ENCODE measurements at regions not wholly inside any gene's neighbourhood (a gene's known extent, or its start where the extent isn't known, plus 50 kb on each side); places are given as distances from the start of the nearest gene placed in this dataset.
A peak's percentile ranks its signal among the peaks of the same experiment; 100 is the strongest.

- Mint-ChIP-seq H3K36me3 (ENCODE audit: insufficient read depth, unreplicated experiment) (no peaks in the 10 kb centered on the region), H3K4me1 (ENCODE audit: insufficient read depth, unreplicated experiment) (peaks cover 12% of the 10 kb centered on the region), H3K27ac (ENCODE audit: low read depth, unreplicated experiment) (no peak overlapping the region), H3K9me3 (ENCODE audit: unreplicated experiment) (no peaks in the 10 kb centered on the region), H3K27me3 (ENCODE audit: insufficient read depth, unreplicated experiment) (no peaks in the 10 kb centered on the region), H3K4me3 (ENCODE audit: unreplicated experiment) (no peak overlapping the region)
- ChIA-PET CTCF (interaction anchor here (0.6 to 1.5 kb wide), 2 partner anchors 11 to 16 kb away, joined by 3 to 5 read pairs; no protein-coding TSS in a partner anchor), POLR2A (no interaction called here)
- TF ChIP-seq, protein P1, sequence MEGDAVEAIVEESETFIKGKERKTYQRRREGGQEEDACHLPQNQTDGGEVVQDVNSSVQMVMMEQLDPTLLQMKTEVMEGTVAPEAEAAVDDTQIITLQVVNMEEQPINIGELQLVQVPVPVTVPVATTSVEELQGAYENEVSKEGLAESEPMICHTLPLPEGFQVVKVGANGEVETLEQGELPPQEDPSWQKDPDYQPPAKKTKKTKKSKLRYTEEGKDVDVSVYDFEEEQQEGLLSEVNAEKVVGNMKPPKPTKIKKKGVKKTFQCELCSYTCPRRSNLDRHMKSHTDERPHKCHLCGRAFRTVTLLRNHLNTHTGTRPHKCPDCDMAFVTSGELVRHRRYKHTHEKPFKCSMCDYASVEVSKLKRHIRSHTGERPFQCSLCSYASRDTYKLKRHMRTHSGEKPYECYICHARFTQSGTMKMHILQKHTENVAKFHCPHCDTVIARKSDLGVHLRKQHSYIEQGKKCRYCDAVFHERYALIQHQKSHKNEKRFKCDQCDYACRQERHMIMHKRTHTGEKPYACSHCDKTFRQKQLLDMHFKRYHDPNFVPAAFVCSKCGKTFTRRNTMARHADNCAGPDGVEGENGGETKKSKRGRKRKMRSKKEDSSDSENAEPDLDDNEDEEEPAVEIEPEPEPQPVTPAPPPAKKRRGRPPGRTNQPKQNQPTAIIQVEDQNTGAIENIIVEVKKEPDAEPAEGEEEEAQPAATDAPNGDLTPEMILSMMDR (IDR thresholded peaks at IDR 0.05; ENCODE audit: unreplicated experiment) = no peak
- no TSS peak for BruUV-seq (replicated peaks)
- DNase-seq (ENCODE audit: unreplicated experiment) = no peak
- intact Hi-C loops (cut with micrococcal nuclease) = no loop called here
Measured at GRCh38 chr12:45658020-45658419, 71.5 kb upstream of the ARID2 start.

DNA sequence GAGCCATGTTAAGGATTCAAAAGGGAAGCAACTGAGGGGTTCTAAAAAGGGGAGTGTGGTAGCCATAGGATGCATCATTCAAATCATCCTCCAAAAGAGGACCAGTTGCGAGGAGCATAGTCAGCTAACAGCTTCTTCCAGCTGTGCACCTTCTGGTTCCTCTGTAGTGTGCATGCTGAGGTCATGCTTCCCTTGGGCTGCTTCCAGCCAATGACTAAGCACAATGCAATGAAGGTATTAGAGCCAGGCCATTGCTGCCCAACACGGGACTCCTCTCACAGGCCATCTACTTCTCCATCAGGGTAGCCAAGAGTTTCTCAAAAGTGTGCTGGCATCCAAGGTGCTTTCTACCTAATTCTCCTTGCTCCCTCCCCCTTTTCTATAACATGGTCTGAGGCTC is 69.2 kb upstream of the ARID2 start:
- POLR2A ChIA-PET = interaction anchor here (1.3 kb wide), 1 partner anchor 9 kb away, joined by 4 read pairs; no protein-coding TSS in a partner anchor
- Mint-ChIP-seq H3K36me3 (ENCODE audit: insufficient read depth, unreplicated experiment) (no peaks in the 10 kb centered on the region), H3K27me3 (ENCODE audit: insufficient read depth, unreplicated experiment) (no peaks in the 10 kb centered on the region), H3K4me3 (ENCODE audit: unreplicated experiment) (no peak overlapping the region), H3K27ac (ENCODE audit: low read depth, unreplicated experiment) (no peak overlapping the region), H3K4me1 (ENCODE audit: insufficient read depth, unreplicated experiment) (peaks cover 12% of the 10 kb centered on the region), H3K9me3 (ENCODE audit: unreplicated experiment) (no peaks in the 10 kb centered on the region)
- CTCF ChIA-PET = interaction anchor here (0.6 to 1.4 kb wide), 2 partner anchors 14 to 1446 kb away, joined by 3 to 7 read pairs; no protein-coding TSS in a partner anchor
- BruUV-seq (replicated peaks) = no TSS peak
- TF ChIP-seq, protein P1 (IDR thresholded peaks at IDR 0.05; ENCODE audit: unreplicated experiment) = no peak
- intact Hi-C loops (cut with micrococcal nuclease) = no loop called here
- peak; percentile 83 for DNase-seq (ENCODE audit: unreplicated experiment)

- H3K27ac Mint-ChIP-seq (ENCODE audit: low read depth, unreplicated experiment) = no peak overlapping the region
- CTCF ChIA-PET = interaction anchor here (0.8 to 1.6 kb wide), 3 partner anchors 10 to 91 kb away, joined by 3 to 4 read pairs (median 3); no protein-coding TSS in a partner anchor
- no peak overlapping the region for H3K4me3 Mint-ChIP-seq (ENCODE audit: unreplicated experiment)
- BruUV-seq (replicated peaks) = no TSS peak
- H3K4me1 Mint-ChIP-seq (ENCODE audit: insufficient read depth, unreplicated experiment) = peaks cover 12% of the 10 kb centered on the region
- TF ChIP-seq, protein P1 (IDR thresholded peaks at IDR 0.05; ENCODE audit: unreplicated experiment) = no peak
- H3K27me3 Mint-ChIP-seq (ENCODE audit: insufficient read depth, unreplicated experiment) = no peaks in the 10 kb centered on the region
- H3K9me3 Mint-ChIP-seq (ENCODE audit: unreplicated experiment) = no peaks in the 10 kb centered on the region
- POLR2A ChIA-PET = no interaction called here
- DNase-seq (ENCODE audit: unreplicated experiment) = no peak
- no peaks in the 10 kb centered on the region for H3K36me3 Mint-ChIP-seq (ENCODE audit: insufficient read depth, unreplicated experiment)
- intact Hi-C loops (cut with micrococcal nuclease) = no loop called here
Measured at GRCh38 chr12:45663455-45663854, 66.1 kb upstream of the ARID2 start.

DNA sequence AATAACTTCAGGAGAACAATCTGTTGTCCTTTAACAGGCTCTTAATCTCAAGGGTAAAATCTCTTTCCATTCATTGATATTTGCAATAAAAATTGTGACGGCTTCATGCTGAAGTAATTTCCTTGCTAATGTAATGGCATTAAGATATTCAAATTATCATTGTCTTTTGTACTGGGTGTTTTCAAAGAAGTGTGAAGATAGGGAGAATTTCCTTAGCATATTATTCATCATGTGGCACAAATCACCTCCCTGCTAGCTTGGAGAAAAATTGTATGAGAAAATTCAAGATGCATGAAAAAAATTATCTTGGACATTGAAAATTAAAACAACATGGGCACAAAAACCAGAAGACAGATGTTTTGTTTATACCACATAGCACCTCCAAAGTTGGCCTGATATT is 63.6 kb upstream of the ARID2 start:
- H3K27ac Mint-ChIP-seq (ENCODE audit: low read depth, unreplicated experiment) = no peak overlapping the region
- H3K4me3 Mint-ChIP-seq (ENCODE audit: unreplicated experiment) = no peak overlapping the region
- CTCF ChIA-PET = no interaction called here
- H3K4me1 Mint-ChIP-seq (ENCODE audit: insufficient read depth, unreplicated experiment) = no peaks in the 10 kb centered on the region
- H3K36me3 Mint-ChIP-seq (ENCODE audit: insufficient read depth, unreplicated experiment) = no peaks in the 10 kb centered on the region
- TF ChIP-seq, protein P1 (IDR thresholded peaks at IDR 0.05; ENCODE audit: unreplicated experiment) = no peak
- no TSS peak for BruUV-seq (replicated peaks)
- POLR2A ChIA-PET = interaction anchor here (0.7 kb wide), 1 partner anchor 1299 kb away, joined by 3 read pairs; no protein-coding TSS in a partner anchor
- H3K9me3 Mint-ChIP-seq (ENCODE audit: unreplicated experiment) = no peaks in the 10 kb centered on the region
- no peaks in the 10 kb centered on the region for H3K27me3 Mint-ChIP-seq (ENCODE audit: insufficient read depth, unreplicated experiment)
- DNase-seq (ENCODE audit: unreplicated experiment) = no peak
- intact Hi-C loops (cut with micrococcal nuclease) = no loop called here

Measured in MCF 10A (cell line).